HepG2 (cell line): ENCODE measurements at regions not wholly inside any gene's neighbourhood (a gene's known extent, or its start where the extent isn't known, plus 50 kb on each side); places are given as distances from the start of the nearest gene placed in this dataset.

ENCODE experiments used
- CTCF ChIP-seq: sonication (generic); formaldehyde crosslinking; IDR thresholded peaks from 2 replicates; pipeline ENCODE4 v1.5.0; 2020; ENCODE audit warnings: mild to moderate bottlenecking, missing genetic modification reagents, moderate library complexity
- NBN ChIP-seq: fragments of 450-650 bp; conservative IDR thresholded peaks from 2 replicates; pipeline ENCODE4 v1.6.1; 2017
- POLR2A ChIP-seq, 2 experiments: IDR thresholded peaks; 2 replicates each; pipeline ENCODE4 v1.6.1; 2011; ENCODE audit warnings: low read depth in 2 of 2, low read length in 2 of 2, mild to moderate bottlenecking in 1 of 2, moderate library complexity in 1 of 2; ENCODE audit not compliant: insufficient read depth in 1 of 2
- ZFX ChIP-seq: sonication (generic); formaldehyde crosslinking; IDR thresholded peaks from 2 replicates; pipeline ENCODE4 v1.4.0; 2020; ENCODE audit warnings: mild to moderate bottlenecking, low read depth, missing genetic modification reagents, moderate library complexity

GRCh38 chr1:82171955-82172354 is 371.2 kb downstream of the ADGRL2 start:
- TF ChIP-seq CTCF (CRISPR knock-in tag) (no peak), NBN (no peak), ZFX (CRISPR knock-in tag) (no peak), POLR2A (IDR thresholded peaks at IDR 0.05; ENCODE audit: insufficient read depth in 1 of 2, low read depth in 2 of 2, low read length in 2 of 2) (no peak)
